ENCODE measurements at regions not wholly inside any gene's neighbourhood (a gene's known extent, or its start where the extent isn't known, plus 50 kb on each side); places are given as distances from the start of the nearest gene placed in this dataset.

- TF ChIP-seq CTCF (IDR thresholded peaks at IDR 0.05) = no peak
- no peak for TF ChIP-seq POLR2A (IDR thresholded peaks at IDR 0.05)
Observed at GRCh38 chr12:130070126-130070611, 92.1 kb upstream of the FZD10 start.
